ENCODE measurements at regions not wholly inside any gene's neighbourhood (a gene's known extent, or its start where the extent isn't known, plus 50 kb on each side); places are given as distances from the start of the nearest gene placed in this dataset.

GRCh38 chr12:45622210-45622937 is 107.1 kb upstream of the ARID2 start:
- intact Hi-C loops (cut with DNase I), result no loop called here
- Histone ChIP-seq H3K36me3 (replicated peaks in 1 of 2; ENCODE audit: insufficient read depth in 1 of 2, low read depth in 2 of 2) (no peaks in the 10 kb centered on the region), H3K9me3 (no peaks in the 10 kb centered on the region), H3K4me3 (no peak overlapping the region), H3K27me3 (no peaks in the 10 kb centered on the region), H3K4me1 (no peaks in the 10 kb centered on the region), H3K27ac (no peak overlapping the region)
- 82 to 92% methylated on average over 3 of the region's 3 CpGs for WGBS, 2 donors
- ATAC-seq (no peak), DNase-seq (no peak)
- TF ChIP-seq POLR2A (IDR thresholded peaks at IDR 0.05) (no peak), CTCF (IDR thresholded peaks at IDR 0.05) (no peak)

- intact Hi-C loops (cut with DNase I), result no loop called here
- no peak overlapping the region for H3K4me3 ChIP-seq
- no peaks in the 10 kb centered on the region for H3K4me1 ChIP-seq
- no peaks in the 10 kb centered on the region for H3K27me3 ChIP-seq
- WGBS, 2 donors, result 58 to 62% methylated on average over 5 of the region's 5 CpGs
- H3K36me3 ChIP-seq (replicated peaks in 1 of 2; ENCODE audit: insufficient read depth in 1 of 2, low read depth in 2 of 2), result no peaks in the 10 kb centered on the region
- DNase-seq, result no peak
- H3K9me3 ChIP-seq, result no peaks in the 10 kb centered on the region
- no peak overlapping the region for H3K27ac ChIP-seq
- TF ChIP-seq CTCF (IDR thresholded peaks at IDR 0.05) (no peak), POLR2A (IDR thresholded peaks at IDR 0.05) (no peak)
- no peak for ATAC-seq
These were observed 106.3 kb upstream of the ARID2 start for GRCh38 chr12:45623221-45623620.

- no peak overlapping the region for H3K4me3 ChIP-seq
- intact Hi-C loops (cut with DNase I), result no loop called here
- H3K36me3 ChIP-seq (replicated peaks in 1 of 2; ENCODE audit: insufficient read depth in 1 of 2, low read depth in 2 of 2), result no peaks in the 10 kb centered on the region
- 64 to 85% methylated on average over 2 of the region's 2 CpGs for WGBS, 2 donors
- DNase-seq (no peak), ATAC-seq (no peak)
- no peaks in the 10 kb centered on the region for H3K4me1 ChIP-seq
- H3K9me3 ChIP-seq, result no peaks in the 10 kb centered on the region
- no peak overlapping the region for H3K27ac ChIP-seq
- H3K27me3 ChIP-seq, result no peaks in the 10 kb centered on the region
- no peak for TF ChIP-seq CTCF (IDR thresholded peaks at IDR 0.05)
- TF ChIP-seq POLR2A (IDR thresholded peaks at IDR 0.05), result no peak
These were observed 105.6 kb upstream of the ARID2 start for GRCh38 chr12:45623940-45624339.

GRCh38 chr12:45626965-45627364 is 102.5 kb upstream of the ARID2 start:
- Histone ChIP-seq H3K4me1 (no peaks in the 10 kb centered on the region), H3K36me3 (replicated peaks in 1 of 2; ENCODE audit: insufficient read depth in 1 of 2, low read depth in 2 of 2) (no peaks in the 10 kb centered on the region), H3K27me3 (no peaks in the 10 kb centered on the region), H3K27ac (no peak overlapping the region), H3K9me3 (no peaks in the 10 kb centered on the region), H3K4me3 (no peak overlapping the region)
- 16% methylated on average over 2 of the region's 2 CpGs for WGBS, 2 donors
- no peak for DNase-seq
- ATAC-seq, result no peak
- TF ChIP-seq CTCF (IDR thresholded peaks at IDR 0.05) (no peak), POLR2A (IDR thresholded peaks at IDR 0.05) (no peak)
- intact Hi-C loops (cut with DNase I), result no loop called here

- no peaks in the 10 kb centered on the region for H3K36me3 ChIP-seq (replicated peaks in 1 of 2; ENCODE audit: insufficient read depth in 1 of 2, low read depth in 2 of 2)
- no peaks in the 10 kb centered on the region for H3K9me3 ChIP-seq
- no peak overlapping the region for H3K27ac ChIP-seq
- DNase-seq, result no peak
- H3K4me1 ChIP-seq, result no peaks in the 10 kb centered on the region
- WGBS, 2 donors, result 50 to 63% methylated on average over 6 of the region's 6 CpGs
- no peaks in the 10 kb centered on the region for H3K27me3 ChIP-seq
- no peak for TF ChIP-seq CTCF (IDR thresholded peaks at IDR 0.05)
- TF ChIP-seq POLR2A (IDR thresholded peaks at IDR 0.05), result no peak
- no peak overlapping the region for H3K4me3 ChIP-seq
- no peak for ATAC-seq
- intact Hi-C loops (cut with DNase I), result no loop called here
These were observed 102.0 kb upstream of the ARID2 start for GRCh38 chr12:45627407-45628069.
